Myocyte (in vitro differentiated cells): ENCODE measurements at regions not wholly inside any gene's neighbourhood (a gene's known extent, or its start where the extent isn't known, plus 50 kb on each side); places are given as distances from the start of the nearest gene placed in this dataset.

Experiments used
- DNase-seq: peaks from one replicate; pipeline ENCODE4 v3.0.0-alpha.2; 2012; ENCODE audit warnings: low read depth

- DNase-seq = no peak
These were observed 996.5 kb downstream of the AACS start for GRCh38 chr12:126061777-126062176.

DNA sequence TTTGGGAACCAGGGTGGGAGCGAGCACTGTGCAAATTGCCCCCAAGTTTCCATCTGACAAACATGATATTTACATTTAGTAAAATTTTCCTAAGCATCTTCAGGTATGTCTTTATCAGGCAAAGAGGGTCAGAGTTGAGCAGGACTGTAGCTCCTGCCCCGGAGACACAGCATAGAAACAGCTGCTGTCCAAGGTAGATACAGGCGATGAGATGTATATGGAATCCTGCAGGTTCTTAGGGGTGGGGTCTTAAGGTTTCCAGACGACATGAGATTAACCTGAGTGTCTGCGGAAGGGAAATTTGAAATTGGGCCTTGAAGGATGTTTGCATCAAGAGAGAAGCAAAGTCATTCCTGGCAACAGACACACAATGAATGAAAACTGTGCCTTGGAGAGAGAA lies 998.8 kb downstream of the AACS start:
- DNase-seq = no peak

DNA sequence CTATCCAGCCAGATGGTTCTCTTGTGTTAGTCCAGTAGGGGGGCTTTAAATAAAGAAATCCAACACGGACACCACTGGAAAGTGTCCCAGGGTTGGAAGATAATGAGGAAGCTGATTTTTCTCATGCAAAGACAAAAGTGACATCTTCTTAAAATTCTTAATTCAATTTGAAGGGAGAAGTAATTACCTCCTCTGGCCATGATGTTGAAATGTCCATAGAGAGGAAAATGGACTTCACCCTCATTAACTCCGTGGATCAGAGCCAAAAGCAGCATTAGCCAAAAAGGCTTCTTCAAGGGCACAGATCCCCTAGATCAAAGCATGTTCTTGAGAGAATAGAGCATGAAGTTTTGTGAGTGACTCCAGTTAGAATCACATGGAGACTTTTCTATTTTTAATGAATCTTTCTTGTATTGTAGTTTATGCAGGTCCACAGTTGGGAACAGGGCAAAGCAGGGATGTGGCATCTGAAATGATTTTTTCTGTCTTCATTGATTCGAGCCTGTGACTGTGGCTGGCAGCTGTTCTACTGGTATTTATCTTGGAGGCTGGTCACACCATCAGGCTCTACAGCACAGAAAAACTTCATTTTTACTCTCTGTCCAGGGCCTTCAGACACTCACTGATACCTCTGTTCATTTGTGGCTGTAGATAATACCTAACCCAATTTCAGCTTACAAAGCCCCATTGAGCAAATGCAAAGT lies 1002.5 kb downstream of the AACS start:
- DNase-seq = no peak

GRCh38 chr12:126069549-126070165 lies 1004.4 kb downstream of the AACS start:
- DNase-seq = peak; percentile 47

- no peak for DNase-seq
These were observed 1011.3 kb downstream of the AACS start for GRCh38 chr12:126076515-126076914.

DNA sequence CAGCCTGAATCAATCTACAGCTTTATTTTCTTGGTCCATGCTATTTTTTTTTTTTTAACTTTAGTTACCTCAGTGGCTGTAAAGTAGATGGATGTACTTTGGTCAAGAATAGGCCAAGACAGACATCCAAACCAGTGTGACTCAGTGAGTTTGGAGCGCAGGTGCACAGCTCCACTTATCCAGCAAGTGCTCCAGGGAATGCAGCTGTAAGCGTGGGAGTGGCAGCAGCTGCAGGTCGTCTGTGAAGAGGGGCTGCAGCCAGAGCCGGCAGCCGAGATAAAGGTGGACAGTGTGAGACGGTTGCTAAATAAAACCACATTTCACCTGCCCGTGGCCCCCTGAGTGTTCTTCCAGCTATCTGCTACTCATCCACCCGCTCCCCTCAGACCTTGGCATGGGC lies 1018.7 kb downstream of the AACS start:
- no peak for DNase-seq

GRCh38 chr12:126084480-126084879 lies 1019.2 kb downstream of the AACS start:
- peak; percentile 56 for DNase-seq

DNA sequence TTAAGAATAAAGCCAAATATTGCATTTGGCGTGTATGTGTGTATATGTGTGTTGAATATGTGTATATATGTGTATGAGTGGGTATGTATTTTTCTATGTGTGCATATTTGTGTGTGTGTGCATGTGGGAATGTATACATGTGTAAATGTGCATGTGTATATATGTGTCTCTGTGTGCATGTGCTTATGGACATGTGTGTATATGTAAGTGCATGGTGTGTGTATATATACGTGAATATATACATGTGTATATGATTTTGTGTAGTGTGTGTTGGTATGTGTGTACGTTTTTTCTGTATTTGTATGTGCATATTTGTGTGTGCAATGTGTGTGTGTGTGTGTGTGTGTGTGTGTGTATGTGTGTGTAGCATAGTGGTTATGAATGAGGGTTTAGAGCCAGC lies 1021.0 kb downstream of the AACS start:
- DNase-seq = no peak

DNA sequence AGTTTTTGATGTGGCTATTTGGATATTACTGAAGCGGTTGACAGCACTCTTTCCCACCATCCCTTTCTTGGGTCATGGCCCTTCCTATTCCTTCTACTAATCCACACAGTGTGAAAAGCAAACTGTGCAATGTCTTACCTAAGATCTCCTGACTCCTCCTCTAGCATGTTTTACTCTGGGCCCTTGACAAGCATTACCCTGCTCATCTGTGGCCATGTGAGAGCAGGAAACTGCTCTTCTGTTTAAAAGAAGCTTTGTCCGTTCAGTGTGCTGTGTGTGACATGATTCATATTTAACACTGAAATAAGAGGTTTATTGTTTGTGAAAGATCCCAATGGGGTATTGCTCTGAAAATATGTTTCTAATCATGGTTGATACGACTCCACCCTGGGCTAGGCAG lies 1022.5 kb downstream of the AACS start:
- no peak for DNase-seq

- DNase-seq = peak; percentile 33
These were observed 1028.7 kb downstream of the AACS start for GRCh38 chr12:126093908-126094307.

DNA sequence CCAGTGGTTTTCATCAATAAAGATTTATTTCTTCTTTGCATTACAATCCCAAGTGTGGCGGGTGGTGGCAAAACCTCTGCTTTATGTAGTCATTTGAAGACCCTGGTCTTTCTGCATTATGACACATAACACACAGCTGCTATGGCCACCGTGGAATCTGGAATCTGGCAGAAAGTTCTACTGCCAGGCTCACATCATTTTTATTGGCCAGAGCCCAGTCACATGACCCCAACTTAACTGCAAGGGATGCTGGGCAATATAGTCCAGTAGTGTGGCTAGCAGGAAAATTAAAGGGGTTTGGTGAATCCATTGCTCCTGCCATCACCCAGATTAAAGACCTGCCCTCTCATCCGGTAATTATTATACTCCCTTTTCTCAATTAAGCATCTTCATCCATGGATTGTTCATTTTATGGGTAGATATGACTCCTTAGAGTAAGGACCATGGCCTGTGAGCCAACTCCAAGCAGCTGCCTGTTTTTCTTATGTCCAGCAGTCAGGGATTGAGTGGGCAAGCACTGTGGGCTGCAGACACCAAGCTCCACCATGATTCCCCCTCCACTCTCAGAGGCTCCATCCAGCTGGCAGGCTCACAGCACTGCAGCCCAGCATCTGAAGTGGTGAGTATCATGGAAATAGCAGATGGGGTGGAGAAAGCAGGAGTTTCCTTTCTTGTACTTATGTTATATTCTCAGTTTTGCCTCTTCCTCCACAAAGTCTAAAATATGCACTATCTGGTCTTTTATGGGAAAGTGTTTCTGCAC lies 1030.7 kb downstream of the AACS start:
- peak; percentile 24 for DNase-seq

DNA sequence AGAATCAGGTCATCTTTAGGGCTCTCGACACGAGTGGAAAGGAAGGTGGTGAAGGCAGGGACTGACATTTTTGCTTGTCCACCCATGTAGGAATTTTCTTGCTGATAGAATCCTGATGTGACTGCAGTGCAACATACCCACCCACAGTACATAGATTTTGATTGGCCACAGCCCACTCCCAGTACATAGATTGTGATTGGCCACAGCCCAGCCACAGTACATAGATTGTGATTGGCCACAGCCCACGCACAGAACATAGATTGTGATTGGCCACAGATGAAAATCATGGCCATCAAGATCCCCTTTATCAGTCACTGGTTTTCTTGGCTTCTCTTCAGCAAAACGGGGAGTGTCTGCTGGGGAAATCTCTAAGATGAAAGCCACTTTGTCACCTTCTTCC lies 1041.5 kb downstream of the AACS start:
- no peak for DNase-seq

- no peak for DNase-seq
These were observed 1042.4 kb downstream of the AACS start for GRCh38 chr12:126107659-126108058.

GRCh38 chr12:126108247-126108646 lies 1043.0 kb downstream of the AACS start:
- DNase-seq = no peak

DNA sequence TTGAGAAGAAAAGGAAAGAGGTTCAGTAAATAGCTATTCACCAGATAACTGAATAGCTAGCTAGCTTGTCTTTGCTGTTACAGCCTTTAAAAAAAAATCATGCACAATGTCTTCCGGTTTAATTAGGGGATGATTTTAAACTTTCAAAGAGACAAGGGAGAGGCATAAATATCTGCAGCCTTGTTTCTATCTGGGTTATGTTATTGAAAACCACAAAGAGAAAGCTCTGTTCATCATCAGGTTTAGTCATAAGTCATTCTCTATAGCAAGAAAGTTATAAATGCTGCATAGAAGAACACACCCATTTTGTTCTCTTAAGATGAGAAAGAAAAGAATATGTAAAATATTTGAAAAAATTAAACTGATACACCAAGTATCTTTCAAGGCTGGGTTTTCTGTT lies 1046.9 kb downstream of the AACS start:
- no peak for DNase-seq

- DNase-seq = no peak
These were observed 1047.6 kb downstream of the AACS start for GRCh38 chr12:126112849-126113248.

DNA sequence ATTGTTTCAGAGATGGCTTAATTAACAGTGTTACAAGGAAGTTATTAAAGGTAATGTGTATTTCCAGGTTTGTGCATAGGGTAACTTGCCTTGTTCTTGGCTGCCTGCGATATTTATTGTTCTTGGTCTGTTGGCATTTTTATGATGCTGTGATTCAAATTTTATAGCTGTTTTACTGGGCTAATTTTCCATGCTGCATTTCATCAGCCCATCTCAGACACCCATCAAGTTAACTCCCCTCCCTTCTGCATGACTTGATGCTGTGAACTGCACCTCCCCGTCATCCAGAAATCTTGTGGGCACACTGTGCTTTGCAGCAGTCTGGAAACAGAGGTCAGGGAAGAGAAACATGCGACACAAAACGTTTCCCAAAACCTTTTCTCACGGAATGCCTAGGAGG lies 1049.2 kb downstream of the AACS start:
- no peak for DNase-seq

GRCh38 chr12:126117502-126117901 lies 1052.3 kb downstream of the AACS start:
- DNase-seq = no peak

GRCh38 chr12:126139355-126139754 lies 1074.1 kb downstream of the AACS start:
- DNase-seq = no peak

- no peak for DNase-seq
These were observed 1079.4 kb downstream of the AACS start for GRCh38 chr12:126144603-126145002.

- peak; percentile 13 for DNase-seq
These were observed 1082.1 kb downstream of the AACS start for GRCh38 chr12:126147321-126147720.

GRCh38 chr12:126156806-126157574 lies 1091.8 kb downstream of the AACS start:
- DNase-seq = no peak
